GM12878 (cell line): ENCODE measurements at regions not wholly inside any gene's neighbourhood (a gene's known extent, or its start where the extent isn't known, plus 50 kb on each side); places are given as distances from the start of the nearest gene placed in this dataset.

Source experiments
- ATAC-seq: fragments of 200-7000 bp; cut with Tn5 transposase; 3 replicates; pipeline ENCODE4 v1.9.1; 2020; ENCODE audit warnings: mild to moderate bottlenecking, moderate library complexity
- BruUV-seq: library from RNA; stranded (reverse); fragments of 400-500 nt; replicated peaks from 2 replicates; lab custom pipeline; 2021; lab: Mats Ljungman, UMichigan
- CTCF ChIA-PET: fragments of 300-600 bp; sonication (Branson Sonifier 250); formaldehyde crosslinking; extraction: SDS; loops from one replicate; lab custom pipeline; 2021; ENCODE audit warnings: inconsistent platforms; lab: Yijun Ruan, JAX
- POLR2A ChIA-PET: fragments of 350-600 bp; formaldehyde crosslinking; extraction: SDS; loops from one replicate; lab custom pipeline; 2021; ENCODE audit warnings: inconsistent platforms; lab: Charles Lee
- RAD21 ChIA-PET: fragments of 300-600 bp; sonication (Branson Sonifier 250); formaldehyde crosslinking; loops from one replicate; lab custom pipeline; 2023; ENCODE audit warnings: antibody characterized with exemption; ENCODE audit not compliant: unreplicated experiment; lab: Charles Lee
- SMC1A ChIA-PET: fragments of 300-600 bp; sonication (Branson Sonifier 250); formaldehyde crosslinking; loops from one replicate; lab custom pipeline; 2023; ENCODE audit not compliant: unreplicated experiment, uncharacterized antibody; lab: Charles Lee
- DNase-seq: peaks from one replicate; pipeline ENCODE4 v3.0.0-alpha.2; 2011; ENCODE audit warnings: low read depth, low spot score
- FAIRE-seq: peaks from 3 replicates; lab custom pipeline; 2011; peaks lifted over from hg19 to GRCh38; lab: Jason Lieb, UNC
- H2AFZ ChIP-seq: 2 replicates; pipeline ENCODE4 v1.6.0; 2011; ENCODE audit warnings: low read depth, low read length, control low read depth; ENCODE audit not compliant: control insufficient read depth
- H3K27ac ChIP-seq: 2 replicates; pipeline ENCODE4 v1.5.1; 2011; ENCODE audit warnings: control low read depth; ENCODE audit not compliant: control insufficient read depth, insufficient read depth
- H3K27me3 ChIP-seq, 2 experiments: replicated peaks in 1 of 2; 2 replicates each; pipeline versions ENCODE4 v1.6.0 to v1.6.1; 2011; ENCODE audit warnings: low read length in 1 of 2; ENCODE audit not compliant: control insufficient read depth in 2 of 2, insufficient read depth in 2 of 2
- H3K36me3 ChIP-seq, 2 experiments: 2 replicates each; pipeline ENCODE4 v1.5.1; 2011; ENCODE audit warnings: low read length in 1 of 2; ENCODE audit not compliant: control insufficient read depth in 2 of 2, insufficient read depth in 2 of 2
- H3K4me1 ChIP-seq: 2 replicates; pipeline ENCODE4 v1.6.1; 2011; ENCODE audit warnings: mild to moderate bottlenecking, low read length, moderate library complexity, mixed read lengths; ENCODE audit not compliant: control insufficient read depth, insufficient read depth
- H3K4me2 ChIP-seq: 2 replicates; pipeline ENCODE4 v1.6.0; 2011; ENCODE audit warnings: control low read depth; ENCODE audit not compliant: control insufficient read depth, insufficient read depth
- H3K4me3 ChIP-seq: fragments of 200-600 bp; sonication (generic); 2 replicates; pipeline ENCODE4 v1.5.1; 2016
- H3K79me2 ChIP-seq: 2 replicates; pipeline ENCODE4 v1.6.0; 2011; ENCODE audit warnings: low read length; ENCODE audit not compliant: control insufficient read depth, insufficient read depth
- H3K9ac ChIP-seq: 2 replicates; pipeline ENCODE4 v1.8.0; 2011; ENCODE audit warnings: low read length, control low read depth, mixed read lengths; ENCODE audit not compliant: control insufficient read depth, insufficient read depth
- H3K9me3 ChIP-seq: replicated peaks from 3 replicates; pipeline ENCODE4 v1.5.1; 2011; ENCODE audit warnings: mild to moderate bottlenecking, low read length; ENCODE audit not compliant: control insufficient read depth, insufficient read depth
- H4K20me1 ChIP-seq: 2 replicates; pipeline ENCODE4 v1.6.0; 2011; ENCODE audit not compliant: control insufficient read depth, insufficient read depth
- ATF3 ChIP-seq: IDR thresholded peaks from 2 replicates; pipeline ENCODE4 v1.6.1; 2011; ENCODE audit warnings: low read depth, mild to moderate bottlenecking, low read length, moderate library complexity, borderline replicate concordance; ENCODE audit errors: extremely low read depth
- BCL11A ChIP-seq: IDR thresholded peaks from 2 replicates; pipeline ENCODE4 v1.6.1; 2011; ENCODE audit warnings: low read depth, low read length
- BMI1 ChIP-seq: fragments of 450-650 bp; IDR thresholded peaks from 2 replicates; pipeline ENCODE4 v1.6.1; 2016; ENCODE audit warnings: mild to moderate bottlenecking, moderate library complexity, borderline replicate concordance
- CTCF ChIP-seq, 3 experiments: IDR thresholded peaks in 2 of 3; conservative IDR thresholded peaks in 1 of 3; 2 replicates each; pipeline ENCODE4 v1.5.1; 2011; ENCODE audit warnings: low read depth in 3 of 3, low read length in 3 of 3, mild to moderate bottlenecking in 3 of 3, control low read depth in 2 of 3, moderate library complexity in 2 of 3, inconsistent platforms in 1 of 3, mixed read lengths in 1 of 3; ENCODE audit not compliant: control insufficient read depth in 2 of 3, insufficient read depth in 1 of 3; ENCODE audit errors: extremely low read depth in 1 of 3
- IKZF2 ChIP-seq, 2 experiments: fragments of 450-650 bp; IDR thresholded peaks; 2 replicates each; pipeline ENCODE4 v1.6.1; 2017; ENCODE audit warnings: mild to moderate bottlenecking in 2 of 2, moderate library complexity in 2 of 2
- MTA3 ChIP-seq: IDR thresholded peaks from 2 replicates; pipeline ENCODE4 v1.6.1; 2012; ENCODE audit warnings: low read length, inconsistent platforms, borderline replicate concordance
- NR2C2 ChIP-seq: IDR thresholded peaks from 2 replicates; pipeline ENCODE4 v1.6.1; 2011; ENCODE audit warnings: borderline replicate concordance, low read depth; ENCODE audit not compliant: control insufficient read depth, insufficient read length
- PML ChIP-seq: IDR thresholded peaks from 2 replicates; pipeline ENCODE4 v1.6.1; 2012; ENCODE audit warnings: low read length, inconsistent platforms
- RFX5 ChIP-seq: IDR thresholded peaks from 2 replicates; pipeline ENCODE4 v1.6.1; 2011; ENCODE audit warnings: low read depth, low read length, improper control_type of control experiment
- ZBED1 ChIP-seq: IDR thresholded peaks from 2 replicates; pipeline ENCODE4 v1.6.1; 2016; ENCODE audit warnings: borderline replicate concordance
- WGBS: methylation state at CpG from one replicate; pipeline ENCODE4 v1.1.6; 2016; ENCODE audit warnings: low lambda C conversion rate; ENCODE audit not compliant: insufficient replicate concordance, insufficient coverage; ENCODE audit errors: missing lambda C conversion rate; 5-methylcytosine and 5-hydroxymethylcytosine counted together
- in situ Hi-C: fragments of 300-500 bp; cut with MboI; formaldehyde crosslinking; loops from 9 replicates; pipeline ENCODE4 v1.14.3; 2018; ENCODE audit warnings: mixed read lengths
- intact Hi-C: fragments of 100-400 bp; cut with micrococcal nuclease; formaldehyde crosslinking; loops from one replicate; pipeline ENCODE4 v1.14.2; 2022; ENCODE audit not compliant: unreplicated experiment
- TF ChIP-seq, protein P1 (sequence below): IDR thresholded peaks from 2 replicates; pipeline ENCODE4 v1.6.1; 2011; ENCODE audit warnings: borderline replicate concordance, low read depth, mild to moderate bottlenecking, moderate library complexity, low read length; ENCODE audit not compliant: insufficient read depth, poor library complexity, severe bottlenecking
- TF ChIP-seq, protein P2 (sequence below): fragments of 450-650 bp; IDR thresholded peaks from 2 replicates; pipeline ENCODE4 v1.6.1; 2017; ENCODE audit warnings: antibody characterized with exemption, mild to moderate bottlenecking, moderate library complexity

DNA sequence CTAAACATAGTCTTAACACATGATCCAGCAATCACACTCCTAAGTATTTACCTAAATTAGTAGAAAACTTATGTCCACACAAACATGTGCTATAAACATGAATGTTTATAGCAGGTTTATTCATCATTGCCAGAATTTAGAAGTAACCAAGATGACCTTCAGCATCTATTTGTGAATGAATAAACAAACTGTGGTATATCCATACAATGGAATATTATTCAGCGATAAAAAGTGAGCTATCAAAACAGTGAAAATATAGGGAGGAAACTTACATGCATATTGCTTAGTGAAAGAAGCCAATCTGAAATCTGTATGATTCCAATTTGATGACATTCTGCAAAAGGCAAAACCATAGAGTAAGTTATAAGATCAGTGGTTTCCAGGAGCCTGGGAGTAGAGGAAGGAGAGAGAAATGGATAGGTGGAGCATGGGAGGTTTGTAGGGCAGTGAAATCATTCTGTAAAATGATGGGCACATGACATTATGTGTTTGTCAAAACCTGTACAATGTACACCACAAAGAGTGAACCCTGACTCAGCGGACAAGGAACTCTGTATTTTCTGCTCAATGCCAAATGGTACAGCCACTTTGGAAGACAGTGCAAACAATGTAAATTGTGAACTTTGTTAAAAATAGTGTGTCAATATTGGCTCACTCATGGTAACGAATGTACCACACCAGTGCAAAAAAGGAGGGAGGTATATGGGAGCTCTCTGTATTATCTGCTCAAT is 61.9 kb upstream of the IGFBP2 start:
- H3K27me3 ChIP-seq = no peaks in the 10 kb centered on the region; a peak in 1 of 4 replicates
- SMC1A ChIA-PET = no interaction called here
- no peak overlapping the region for H2AFZ ChIP-seq
- no peaks in the 10 kb centered on the region; the same call in 2 of the 3 replicates for H3K9me3 ChIP-seq
- CTCF ChIA-PET = no interaction called here
- RAD21 ChIA-PET = no interaction called here
- FAIRE-seq = no peak
- H3K4me1 ChIP-seq = no peaks in the 10 kb centered on the region
- 52% methylated on average over 3 of the region's 3 CpGs for WGBS
- TF ChIP-seq IKZF2 (IDR thresholded peaks at IDR 0.05) (no peak), NR2C2 (no peak), ZBED1 (no peak), BMI1 (no peak), MTA3 (no peak), CTCF (IDR thresholded peaks at IDR 0.05 in 2 of 3, conservative IDR thresholded peaks at IDR 0.05 in 1 of 3; ENCODE audit: control insufficient read depth in 2 of 3, extremely low read depth in 1 of 3, insufficient read depth in 1 of 3, low read depth in 3 of 3, low read length in 3 of 3) (no peak), PML (no peak), RFX5 (no peak), ATF3 (no peak), BCL11A (no peak)
- TF ChIP-seq, protein P1, sequence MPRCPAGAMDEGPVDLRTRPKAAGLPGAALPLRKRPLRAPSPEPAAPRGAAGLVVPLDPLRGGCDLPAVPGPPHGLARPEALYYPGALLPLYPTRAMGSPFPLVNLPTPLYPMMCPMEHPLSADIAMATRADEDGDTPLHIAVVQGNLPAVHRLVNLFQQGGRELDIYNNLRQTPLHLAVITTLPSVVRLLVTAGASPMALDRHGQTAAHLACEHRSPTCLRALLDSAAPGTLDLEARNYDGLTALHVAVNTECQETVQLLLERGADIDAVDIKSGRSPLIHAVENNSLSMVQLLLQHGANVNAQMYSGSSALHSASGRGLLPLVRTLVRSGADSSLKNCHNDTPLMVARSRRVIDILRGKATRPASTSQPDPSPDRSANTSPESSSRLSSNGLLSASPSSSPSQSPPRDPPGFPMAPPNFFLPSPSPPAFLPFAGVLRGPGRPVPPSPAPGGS = no peak
- TF ChIP-seq, protein P2, sequence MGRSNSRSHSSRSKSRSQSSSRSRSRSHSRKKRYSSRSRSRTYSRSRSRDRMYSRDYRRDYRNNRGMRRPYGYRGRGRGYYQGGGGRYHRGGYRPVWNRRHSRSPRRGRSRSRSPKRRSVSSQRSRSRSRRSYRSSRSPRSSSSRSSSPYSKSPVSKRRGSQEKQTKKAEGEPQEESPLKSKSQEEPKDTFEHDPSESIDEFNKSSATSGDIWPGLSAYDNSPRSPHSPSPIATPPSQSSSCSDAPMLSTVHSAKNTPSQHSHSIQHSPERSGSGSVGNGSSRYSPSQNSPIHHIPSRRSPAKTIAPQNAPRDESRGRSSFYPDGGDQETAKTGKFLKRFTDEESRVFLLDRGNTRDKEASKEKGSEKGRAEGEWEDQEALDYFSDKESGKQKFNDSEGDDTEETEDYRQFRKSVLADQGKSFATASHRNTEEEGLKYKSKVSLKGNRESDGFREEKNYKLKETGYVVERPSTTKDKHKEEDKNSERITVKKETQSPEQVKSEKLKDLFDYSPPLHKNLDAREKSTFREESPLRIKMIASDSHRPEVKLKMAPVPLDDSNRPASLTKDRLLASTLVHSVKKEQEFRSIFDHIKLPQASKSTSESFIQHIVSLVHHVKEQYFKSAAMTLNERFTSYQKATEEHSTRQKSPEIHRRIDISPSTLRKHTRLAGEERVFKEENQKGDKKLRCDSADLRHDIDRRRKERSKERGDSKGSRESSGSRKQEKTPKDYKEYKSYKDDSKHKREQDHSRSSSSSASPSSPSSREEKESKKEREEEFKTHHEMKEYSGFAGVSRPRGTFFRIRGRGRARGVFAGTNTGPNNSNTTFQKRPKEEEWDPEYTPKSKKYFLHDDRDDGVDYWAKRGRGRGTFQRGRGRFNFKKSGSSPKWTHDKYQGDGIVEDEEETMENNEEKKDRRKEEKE = no peak
- in situ Hi-C loops (no loop called here), intact Hi-C loops (no loop called here)
- H4K20me1 ChIP-seq = no peaks in the 10 kb centered on the region
- POLR2A ChIA-PET = no interaction called here
- H3K36me3 ChIP-seq = no peaks in the 10 kb centered on the region
- BruUV-seq = no TSS peak
- ATAC-seq = no peak
- H3K4me3 ChIP-seq = no peak overlapping the region
- H3K79me2 ChIP-seq = no peaks in the 10 kb centered on the region
- DNase-seq = no peak
- H3K27ac ChIP-seq = no peak overlapping the region
- no peak overlapping the region for H3K9ac ChIP-seq
- no peak overlapping the region for H3K4me2 ChIP-seq
